K562 (cell line): ENCODE measurements at regions not wholly inside any gene's neighbourhood (a gene's known extent, or its start where the extent isn't known, plus 50 kb on each side); places are given as distances from the start of the nearest gene placed in this dataset.

Experiments
- ATAC-seq: fragments of 200-7000 bp; cut with Tn5 transposase; 3 replicates; pipeline ENCODE4 v1.9.1; 2020; ENCODE audit warnings: moderate library complexity
- BruUV-seq: library from RNA; stranded (reverse); fragments of 400-500 nt; replicated peaks from 2 replicates; lab custom pipeline; 2021; lab: Mats Ljungman, UMichigan
- CTCF ChIA-PET: fragments of 300-600 bp; formaldehyde crosslinking; extraction: SDS; loops from one replicate; lab custom pipeline; 2021; ENCODE audit warnings: low intra/inter-chr PET ratio; lab: Yijun Ruan, JAX
- POLR2A ChIA-PET: fragments of 300-600, 350-650 bp; sonication (Branson Sonifier 250); formaldehyde crosslinking; extraction: SDS; loops from one replicate; lab custom pipeline; 2021; ENCODE audit warnings: antibody characterized with exemption, inconsistent platforms; lab: Yijun Ruan, JAX
- DNase-seq, 4 experiments: peaks; one replicate each; pipeline versions ENCODE4 v3.0.0 to v3.0.0-alpha.2; 2011 to 2018; ENCODE audit warnings: low spot score in 3 of 4, mixed read lengths in 3 of 4; ENCODE audit errors: extremely low read depth in 1 of 4
- FAIRE-seq: peaks from 2 replicates; lab custom pipeline; 2011; peaks lifted over from hg19 to GRCh38; lab: Jason Lieb, UNC
- H2AFZ ChIP-seq: 2 replicates; pipeline ENCODE4 v1.6.0; 2011; ENCODE audit warnings: low read depth, low read length, control low read depth, inconsistent platforms
- H3K27ac ChIP-seq: fragments of 200-600 bp; 3 replicates; pipeline ENCODE4 v1.8.0; 2011; ENCODE audit warnings: low read depth, mild to moderate bottlenecking, control low read depth, inconsistent platforms, low read length, moderate library complexity, mixed read lengths; ENCODE audit errors: extremely low read depth
- H3K27me3 ChIP-seq, 2 experiments: fragments of 300-600 bp in 1 of 2; 2 replicates in 1 of 2; 3 replicates in 1 of 2; pipeline versions ENCODE4 v1.6.0 to v1.8.0; 2011; ENCODE audit warnings: inconsistent platforms in 2 of 2, low read length in 2 of 2, mild to moderate bottlenecking in 1 of 2, mixed read lengths in 1 of 2, moderate library complexity in 1 of 2; ENCODE audit not compliant: control insufficient read depth in 2 of 2, insufficient read depth in 2 of 2
- H3K36me3 ChIP-seq: fragments of 300-600 bp; 3 replicates; pipeline ENCODE4 v1.8.0; 2011; ENCODE audit warnings: mild to moderate bottlenecking, low read length, inconsistent platforms; ENCODE audit not compliant: control insufficient read depth, insufficient read depth
- H3K4me1 ChIP-seq, 2 experiments: fragments of 200-600 bp in 1 of 2; replicated peaks in 1 of 2; 2 replicates in 1 of 2; 3 replicates in 1 of 2; pipeline versions ENCODE4 v1.5.1 to v1.8.0; 2011; ENCODE audit warnings: inconsistent platforms in 2 of 2, low read length in 2 of 2, mild to moderate bottlenecking in 1 of 2, mixed read lengths in 1 of 2, moderate library complexity in 1 of 2; ENCODE audit not compliant: control insufficient read depth in 2 of 2, insufficient read depth in 2 of 2
- H3K4me2 ChIP-seq: 2 replicates; pipeline ENCODE4 v1.6.1; 2011; ENCODE audit warnings: low read length, control low read depth, inconsistent platforms, mixed read lengths; ENCODE audit not compliant: insufficient read depth
- H3K4me3 ChIP-seq: fragments of 200-600 bp; sonication (generic), shearing (Covaris generic); 2 replicates; pipeline ENCODE4 v1.5.1; 2016; ENCODE audit warnings: control low read depth, inconsistent platforms
- H3K79me2 ChIP-seq: fragments of 200-600 bp; 3 replicates; pipeline ENCODE4 v1.8.0; 2011; ENCODE audit warnings: low read length, inconsistent platforms; ENCODE audit not compliant: control insufficient read depth, insufficient read depth
- H3K9ac ChIP-seq, 2 experiments: 2 replicates each; pipeline versions ENCODE4 v1.6.0 to v1.6.1; 2011; ENCODE audit warnings: low read depth in 2 of 2, low read length in 2 of 2, control low read depth in 1 of 2, inconsistent platforms in 1 of 2, mild to moderate bottlenecking in 1 of 2, mixed read lengths in 1 of 2; ENCODE audit not compliant: insufficient read depth in 1 of 2
- H3K9me1 ChIP-seq: one replicate; pipeline ENCODE4 v1.6.0; 2011; ENCODE audit warnings: inconsistent platforms, mild to moderate bottlenecking, low read length, moderate library complexity; ENCODE audit not compliant: control insufficient read depth, insufficient read depth
- H3K9me3 ChIP-seq: replicated peaks from 2 replicates; pipeline ENCODE4 v1.5.1; 2011; ENCODE audit warnings: low read depth, low read length, inconsistent platforms; ENCODE audit not compliant: control insufficient read depth, insufficient read depth
- H4K20me1 ChIP-seq: replicated peaks from 2 replicates; pipeline ENCODE4 v1.6.1; 2011; ENCODE audit warnings: low read length, inconsistent platforms, mixed read lengths; ENCODE audit not compliant: control insufficient read depth, insufficient read depth
- BHLHE40 ChIP-seq: IDR thresholded peaks from 2 replicates; pipeline ENCODE4 v1.6.1; 2011; ENCODE audit warnings: low read length, improper control_type of control experiment
- CHD2 ChIP-seq: IDR thresholded peaks from 2 replicates; pipeline ENCODE4 v1.6.1; 2011; ENCODE audit warnings: low read depth, low read length
- FUS ChIP-seq: fragments of 200-400 bp; formaldehyde crosslinking; optimal IDR thresholded peaks from 2 replicates; pipeline ENCODE3; 2017; ENCODE audit warnings: low read depth, low read length
- MAFG ChIP-seq: fragments of 450-650 bp; conservative IDR thresholded peaks from 2 replicates; pipeline ENCODE4 v1.6.1; 2016; ENCODE audit warnings: missing genetic modification characterization, missing compliant biosample characterization
- PTBP1 ChIP-seq: fragments of 200-400 bp; formaldehyde crosslinking; IDR thresholded peaks from 2 replicates; pipeline ENCODE4 v1.6.1; 2017; ENCODE audit warnings: low read depth, low read length
- SMARCC2 ChIP-seq: fragments of 450-650 bp; IDR thresholded peaks from 2 replicates; pipeline ENCODE4 v1.6.1; 2017; ENCODE audit warnings: antibody characterized with exemption, moderate library complexity, mild to moderate bottlenecking, low read depth
- THRAP3 ChIP-seq: fragments of 450-650 bp; IDR thresholded peaks from 2 replicates; pipeline ENCODE4 v1.6.1; 2016; ENCODE audit warnings: mild to moderate bottlenecking, inconsistent platforms, borderline replicate concordance
- UBTF ChIP-seq, 2 experiments: IDR thresholded peaks; 2 replicates each; pipeline ENCODE4 v1.6.1; 2012; ENCODE audit warnings: improper control_type of control experiment in 2 of 2, low read depth in 2 of 2, low read length in 2 of 2, borderline replicate concordance in 1 of 2
- ZNF398 ChIP-seq: fragments of 250-450 bp; sonication (Bioruptor Pico); IDR thresholded peaks from 2 replicates; pipeline ENCODE4 v1.8.0; 2021; ENCODE audit warnings: moderate library complexity, mild to moderate bottlenecking, inconsistent platforms
- ZNF778 ChIP-seq: fragments of 450-650 bp; formaldehyde crosslinking; IDR thresholded peaks from 2 replicates; pipeline ENCODE4 v1.4.0; 2020; ENCODE audit warnings: mild to moderate bottlenecking, moderate library complexity
- WGBS: fragments of 100-300 bp; shearing (Covaris generic); methylation state at CpG from one replicate; pipeline ENCODE4 v1.1.6; 2016; ENCODE audit warnings: low coverage, mixed read lengths; ENCODE audit not compliant: insufficient coverage; ENCODE audit errors: missing lambda C conversion rate; 5-methylcytosine and 5-hydroxymethylcytosine counted together
- in situ Hi-C: fragments of 300-500 bp; cut with MboI; formaldehyde crosslinking; loops from 4 replicates; pipeline ENCODE4 v1.15.0; 2018; ENCODE audit warnings: inconsistent platforms, mixed read lengths
- intact Hi-C: fragments of 100-400 bp; cut with micrococcal nuclease; formaldehyde crosslinking; loops from 2 replicates; pipeline ENCODE4 v1.14.2; 2022

GRCh38 chr4:135185256-135185655, 983.7 kb upstream of the PABPC4L start:
- CTCF ChIA-PET, result no interaction called here
- WGBS, result 0% methylated on average over 3 of the region's 4 CpGs
- no TSS peak for BruUV-seq
- in situ Hi-C loops, result no loop called here
- Histone ChIP-seq H3K27me3 (no peaks in the 10 kb centered on the region), H3K9ac (no peak overlapping the region), H3K4me1 (no peaks in the 10 kb centered on the region), H3K79me2 (no peaks in the 10 kb centered on the region), H3K9me3 (no peaks in the 10 kb centered on the region), H4K20me1 (no peaks in the 10 kb centered on the region), H3K4me2 (no peak overlapping the region), H3K9me1 (no peaks in the 10 kb centered on the region), H3K27ac (no peak overlapping the region), H3K36me3 (no peaks in the 10 kb centered on the region), H2AFZ (no peak overlapping the region), H3K4me3 (no peak overlapping the region)
- FAIRE-seq (no peak), ATAC-seq (no peak), DNase-seq (no peak)
- POLR2A ChIA-PET, result no interaction called here
- TF ChIP-seq FUS, result no peak
- TF ChIP-seq ZNF398, result no peak
- no peak for TF ChIP-seq MAFG (tag)
- TF ChIP-seq CHD2, result no peak
- TF ChIP-seq ZNF778 (CRISPR knock-in tag), result no peak
- TF ChIP-seq PTBP1, result no peak
- no peak for TF ChIP-seq SMARCC2
- TF ChIP-seq BHLHE40, result no peak
- TF ChIP-seq THRAP3, result no peak
- TF ChIP-seq UBTF (IDR thresholded peaks at IDR 0.05; ENCODE audit: borderline replicate concordance in 1 of 2, low read depth in 2 of 2, low read length in 2 of 2), result no peak
- intact Hi-C loops, result no loop called here
